GM18508 (cell line): ENCODE measurements at regions not wholly inside any gene's neighbourhood (a gene's known extent, or its start where the extent isn't known, plus 50 kb on each side); places are given as distances from the start of the nearest gene placed in this dataset.

Experiments
- ATAC-seq: cut with Tn5 transposase; IDR thresholded peaks from one replicate; pipeline ENCODE4 v1.9.1; 2021; ENCODE audit warnings: moderate number of reproducible peaks; ENCODE audit not compliant: insufficient read depth, unreplicated experiment

- no peak for ATAC-seq
Observed at GRCh38 chr16:86404678-86405077, 105.6 kb upstream of the FOXF1 start.

DNA sequence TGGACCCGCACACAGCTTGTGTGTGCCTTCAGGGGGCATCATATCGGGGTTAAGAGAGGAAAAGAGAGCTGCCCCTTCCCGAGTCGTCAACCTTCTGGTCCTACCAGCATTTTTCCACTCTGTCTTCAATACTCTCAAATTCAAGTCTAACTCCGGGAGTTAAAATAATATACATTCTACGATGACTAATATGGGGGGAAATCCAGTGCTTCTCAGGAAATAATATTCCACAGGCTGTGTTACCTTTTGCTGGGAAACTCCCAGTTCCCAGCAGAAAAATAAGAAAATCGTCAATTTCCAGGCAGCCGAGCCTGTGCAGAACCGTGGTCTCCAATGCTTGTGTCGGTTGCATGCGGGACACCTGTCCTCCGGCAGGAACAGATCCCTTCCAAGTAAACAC lies 105.0 kb upstream of the FOXF1 start:
- ATAC-seq = no peak

DNA sequence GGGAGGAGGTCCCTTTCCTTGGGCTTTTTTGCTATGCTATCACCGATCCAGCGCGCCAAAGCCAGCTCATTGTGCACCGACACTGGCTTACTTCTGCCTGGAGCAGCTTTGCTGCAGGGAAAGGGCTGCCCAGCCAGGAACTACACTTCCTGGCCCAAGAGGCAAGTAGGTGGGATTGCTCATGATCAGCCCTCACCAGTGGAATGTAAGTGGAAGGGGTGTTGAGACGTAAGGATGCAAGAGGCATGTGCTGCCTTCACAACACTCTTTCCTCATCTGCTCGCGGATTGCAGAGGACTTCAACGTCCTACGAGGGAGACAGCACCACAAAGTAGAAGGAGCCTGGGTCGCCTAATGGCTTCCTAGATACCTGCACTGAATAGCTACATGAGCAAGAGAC lies 104.3 kb upstream of the FOXF1 start:
- ATAC-seq = no peak

- ATAC-seq = no peak
Observed at GRCh38 chr16:86408685-86409084, 101.6 kb upstream of the FOXF1 start.

- no peak for ATAC-seq
Observed at GRCh38 chr16:86410081-86410480, 100.2 kb upstream of the FOXF1 start.

DNA sequence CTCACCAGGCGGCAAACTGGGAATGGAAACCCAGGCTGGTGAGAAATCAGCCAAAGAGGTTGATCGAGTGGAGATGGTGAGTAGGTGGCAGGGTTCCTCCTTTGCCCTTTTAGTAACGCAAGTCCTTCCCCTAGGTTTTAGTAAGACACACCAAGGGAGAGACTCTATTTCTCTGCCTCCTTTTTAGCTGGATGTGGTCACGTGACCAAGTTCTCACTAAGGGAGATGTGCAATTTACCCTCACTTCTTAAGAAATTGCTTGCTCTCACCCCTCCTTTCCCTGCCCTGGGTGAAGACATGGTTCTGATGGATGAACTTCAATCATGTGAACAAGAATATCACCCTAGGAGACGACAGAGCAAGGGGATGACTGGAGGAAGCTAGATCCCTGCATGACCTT lies 99.8 kb upstream of the FOXF1 start:
- no peak for ATAC-seq

- ATAC-seq = no peak
Observed at GRCh38 chr16:86411897-86412296, 98.4 kb upstream of the FOXF1 start.

DNA sequence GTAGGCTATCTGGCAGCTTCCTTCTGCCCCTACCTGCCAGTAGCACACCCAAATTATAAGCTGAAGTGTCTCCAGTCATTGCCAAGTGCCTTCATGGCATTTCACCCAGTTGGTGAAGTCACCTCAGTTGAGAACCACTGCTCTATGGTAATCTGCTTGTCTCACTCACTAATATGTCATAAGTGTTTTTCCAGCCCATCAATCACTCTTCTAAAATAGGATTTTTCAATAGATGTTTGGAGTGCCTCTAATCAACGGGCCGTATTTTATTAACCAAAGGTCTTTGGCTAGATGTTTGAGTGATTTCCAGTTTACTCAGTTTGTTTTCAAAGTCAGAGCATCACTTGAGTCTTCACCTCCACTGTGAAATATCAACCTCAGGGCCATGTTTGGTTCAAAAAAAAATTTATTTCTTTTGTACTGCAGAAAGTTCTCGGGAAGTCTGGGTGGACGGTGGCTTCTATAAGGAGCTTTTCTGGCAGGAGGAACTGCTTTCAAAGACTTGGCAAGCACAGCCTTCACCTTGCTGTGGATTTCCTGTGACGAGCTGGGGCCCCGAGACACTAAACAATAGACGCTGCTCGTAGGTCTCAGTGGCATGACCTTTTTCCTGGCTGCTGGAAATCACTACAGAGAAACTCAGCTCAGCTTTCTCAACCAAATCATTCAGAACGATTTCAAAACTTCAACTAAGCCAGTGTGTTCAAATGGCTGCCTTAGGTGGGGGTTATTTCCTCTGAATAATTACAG lies 95.2 kb upstream of the FOXF1 start:
- ATAC-seq = no peak

GRCh38 chr16:86418981-86419380 lies 91.3 kb upstream of the FOXF1 start:
- ATAC-seq = no peak

GRCh38 chr16:86419518-86419917 lies 90.8 kb upstream of the FOXF1 start:
- ATAC-seq = no peak

- ATAC-seq = no peak
Observed at GRCh38 chr16:86421995-86422394, 88.3 kb upstream of the FOXF1 start.

- ATAC-seq = no peak
Observed at GRCh38 chr16:86424398-86424797, 85.9 kb upstream of the FOXF1 start.

GRCh38 chr16:86424985-86425384 lies 85.3 kb upstream of the FOXF1 start:
- ATAC-seq = no peak

DNA sequence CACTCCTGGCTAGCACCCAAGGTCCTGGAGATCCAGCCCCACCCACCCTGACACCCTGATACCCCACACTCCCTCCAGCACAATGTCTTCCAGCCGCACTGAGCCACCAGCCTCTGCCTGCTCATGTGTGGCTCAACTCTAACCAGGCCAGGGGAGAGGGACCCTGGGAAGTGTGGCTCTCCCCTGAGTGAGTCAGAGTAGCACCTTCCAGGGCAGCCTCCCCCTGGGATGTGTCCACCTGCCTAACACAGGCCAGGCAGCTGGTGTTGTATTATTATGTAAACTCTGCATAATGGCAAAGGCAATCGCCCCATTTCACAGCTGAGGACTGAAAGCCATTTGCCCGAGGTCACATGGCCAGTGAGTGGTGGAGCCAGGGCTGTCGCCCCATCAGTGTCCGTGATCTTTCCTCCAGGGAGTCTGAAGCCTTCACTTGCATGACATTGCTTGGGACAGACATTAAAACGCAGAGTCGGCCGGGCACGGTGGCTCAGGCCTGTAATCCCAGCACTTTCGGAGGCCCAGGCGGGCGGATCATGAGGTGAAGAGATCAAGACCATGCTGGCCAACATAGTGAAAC lies 84.2 kb upstream of the FOXF1 start:
- ATAC-seq = no peak

DNA sequence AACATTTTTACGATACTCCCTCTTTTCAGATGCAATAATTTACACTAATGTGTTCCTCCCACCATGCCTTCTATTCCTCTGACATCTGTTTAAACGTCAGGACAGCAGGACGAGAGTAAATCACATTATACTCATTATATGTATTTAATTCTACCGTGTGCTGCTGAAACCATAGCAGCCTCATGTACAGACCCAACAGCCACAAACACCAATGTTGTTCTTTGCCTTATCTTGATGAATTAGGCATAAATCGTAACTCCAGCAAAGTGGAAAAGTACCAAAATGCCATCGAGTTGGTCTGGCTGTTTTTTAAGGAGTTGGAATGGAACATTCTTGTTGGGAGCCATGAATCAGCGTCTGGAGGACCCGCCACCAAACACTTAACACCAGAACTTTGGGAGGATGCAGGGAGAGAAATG lies 82.9 kb upstream of the FOXF1 start:
- ATAC-seq = no peak

DNA sequence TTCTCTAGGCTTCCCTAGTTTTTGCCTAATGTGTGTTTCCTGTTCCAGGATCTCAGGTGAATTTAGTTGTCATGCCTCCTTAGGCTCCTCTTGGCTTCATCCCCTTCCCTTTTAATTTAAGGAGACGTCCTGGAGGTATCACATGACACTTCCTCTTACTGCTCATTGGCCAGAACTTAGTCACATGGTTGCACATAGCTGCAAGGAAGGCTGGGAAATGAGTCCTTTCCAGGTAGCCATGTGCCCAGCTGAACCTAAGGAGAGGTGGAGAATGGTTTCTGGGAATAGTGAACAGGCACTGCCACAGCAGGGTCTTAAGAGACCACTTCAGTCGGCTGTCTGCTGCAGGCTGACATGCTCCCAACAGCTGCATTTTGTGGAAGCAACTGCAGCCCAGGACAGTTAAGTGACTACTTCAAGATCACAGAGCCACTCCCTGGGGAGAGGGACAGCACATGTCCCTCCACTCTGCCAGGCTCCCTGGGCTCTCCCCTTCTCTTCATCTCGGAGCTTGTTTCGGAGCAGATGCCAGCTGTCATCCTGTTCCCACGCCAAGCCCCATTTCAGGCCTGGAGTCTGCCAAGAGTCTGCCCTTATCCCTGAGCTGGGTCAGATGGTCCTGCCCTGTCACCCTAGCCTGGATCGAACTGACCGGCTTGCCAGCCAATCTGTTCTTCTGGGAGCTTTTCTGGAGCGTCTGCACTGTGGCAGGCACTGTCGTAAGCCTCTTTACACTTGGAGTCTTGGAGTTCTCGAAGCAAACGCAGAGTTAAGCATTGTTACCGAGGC lies 81.4 kb upstream of the FOXF1 start:
- no peak for ATAC-seq

- ATAC-seq = no peak
Observed at GRCh38 chr16:86429663-86430062, 80.7 kb upstream of the FOXF1 start.

GRCh38 chr16:86430814-86431213 lies 79.5 kb upstream of the FOXF1 start:
- no peak for ATAC-seq

DNA sequence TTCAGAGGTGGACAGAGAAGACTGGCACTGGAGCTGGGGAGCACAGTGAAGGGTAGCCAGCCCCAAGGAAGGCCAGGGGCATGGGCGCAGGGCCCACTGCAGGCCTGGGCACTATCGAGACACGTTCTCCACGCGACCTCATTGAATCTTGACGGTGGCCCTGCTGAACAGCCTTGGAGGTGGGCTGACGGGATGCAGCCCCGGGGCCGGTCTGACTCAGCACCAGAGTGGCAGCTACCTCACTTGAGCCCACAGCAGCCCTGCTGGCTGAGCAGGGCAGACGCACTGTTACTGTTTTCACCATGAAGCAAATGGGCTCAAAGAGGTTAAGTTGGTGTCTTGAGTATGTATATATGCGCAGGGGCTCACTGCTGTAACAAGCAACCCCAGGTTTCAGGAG lies 78.8 kb upstream of the FOXF1 start:
- ATAC-seq = no peak

- no peak for ATAC-seq
Observed at GRCh38 chr16:86432048-86432447, 78.3 kb upstream of the FOXF1 start.

GRCh38 chr16:86432691-86433090 lies 77.6 kb upstream of the FOXF1 start:
- no peak for ATAC-seq
